SK-N-SH treated with all-trans-retinoic acid at 6 μM for 48 hours (cell line): ENCODE measurements at regions not wholly inside any gene's neighbourhood (a gene's known extent, or its start where the extent isn't known, plus 50 kb on each side); places are given as distances from the start of the nearest gene placed in this dataset.

Source experiments
- ATAC-seq: fragments of 200-7000 bp; cut with Tn5 transposase; 3 replicates; pipeline ENCODE4 v1.9.1; 2020; ENCODE audit warnings: mild to moderate bottlenecking, moderate library complexity
- ARNTL ChIP-seq: fragments of 450-650 bp; formaldehyde crosslinking; IDR thresholded peaks from 2 replicates; pipeline ENCODE4 v1.5.0; 2020; ENCODE audit warnings: low read depth, mild to moderate bottlenecking, moderate library complexity, borderline replicate concordance
- BACH2 ChIP-seq: fragments of 250-450 bp; sonication (Bioruptor Pico); IDR thresholded peaks from 2 replicates; pipeline ENCODE4 v1.9.0; 2021; ENCODE audit warnings: mild to moderate bottlenecking, borderline replicate concordance
- CSDC2 ChIP-seq: fragments of 250-450 bp; sonication (Bioruptor Pico); IDR thresholded peaks from 2 replicates; pipeline ENCODE4 v1.5.0; 2020; ENCODE audit warnings: mild to moderate bottlenecking, moderate library complexity
- GLIS3 ChIP-seq: fragments of 250-450 bp; sonication (Bioruptor Pico); IDR thresholded peaks from 2 replicates; pipeline ENCODE4 v1.5.0; 2020; ENCODE audit warnings: mild to moderate bottlenecking, moderate library complexity
- ISL1 ChIP-seq: fragments of 250-450 bp; sonication (Bioruptor Pico); IDR thresholded peaks from 2 replicates; pipeline ENCODE4 v2.1.2; 2022; ENCODE audit warnings: mild to moderate bottlenecking, moderate library complexity
- PPARA ChIP-seq: fragments of 250-450 bp; sonication (Bioruptor Pico); IDR thresholded peaks from 2 replicates; pipeline ENCODE4 v1.5.0; 2020; ENCODE audit warnings: mild to moderate bottlenecking, borderline replicate concordance
- RARB ChIP-seq: fragments of 250-450 bp; sonication (Bioruptor Pico); IDR thresholded peaks from 2 replicates; pipeline ENCODE4 v1.8.0; 2021; ENCODE audit warnings: mild to moderate bottlenecking, moderate library complexity
- SNAI2 ChIP-seq: fragments of 250-450 bp; sonication (Bioruptor Pico); IDR thresholded peaks from 2 replicates; pipeline ENCODE4 v1.5.0; 2020; ENCODE audit warnings: mild to moderate bottlenecking, moderate library complexity
- TCF4 ChIP-seq: fragments of 250-450 bp; sonication (Bioruptor Pico); IDR thresholded peaks from 2 replicates; pipeline ENCODE4 v1.8.0; 2021; ENCODE audit warnings: mild to moderate bottlenecking, moderate library complexity, borderline replicate concordance
- TOX ChIP-seq: fragments of 250-450 bp; sonication (Bioruptor Pico); IDR thresholded peaks from 2 replicates; pipeline ENCODE4 v1.8.0; 2021; ENCODE audit warnings: mild to moderate bottlenecking, moderate library complexity, borderline replicate concordance
- ZC3H10 ChIP-seq: fragments of 250-450 bp; sonication (Bioruptor Pico); IDR thresholded peaks from 2 replicates; pipeline ENCODE4 v1.5.1; 2021; ENCODE audit warnings: mild to moderate bottlenecking, moderate library complexity
- ZFP30 ChIP-seq: fragments of 450-650 bp; formaldehyde crosslinking; IDR thresholded peaks from 2 replicates; pipeline ENCODE4 v1.5.0; 2022; ENCODE audit warnings: mild to moderate bottlenecking, moderate library complexity
- ZNF70 ChIP-seq: fragments of 450-650 bp; formaldehyde crosslinking; IDR thresholded peaks from 2 replicates; pipeline ENCODE4 v1.5.0; 2020; ENCODE audit warnings: mild to moderate bottlenecking, moderate library complexity
- TF ChIP-seq, protein P1 (sequence below): fragments of 250-450 bp; sonication (Bioruptor Pico); IDR thresholded peaks from 2 replicates; pipeline ENCODE4 v1.8.0; 2021; ENCODE audit warnings: low read depth, mild to moderate bottlenecking, moderate library complexity, borderline replicate concordance
- TF ChIP-seq, protein P2 (sequence below): fragments of 250-450 bp; sonication (Bioruptor Pico); IDR thresholded peaks from 2 replicates; pipeline ENCODE4 v1.5.0; 2020; ENCODE audit warnings: mild to moderate bottlenecking, moderate library complexity
- TF ChIP-seq, protein P3 (sequence below): fragments of 250-450 bp; sonication (Bioruptor Pico); IDR thresholded peaks from 2 replicates; pipeline ENCODE4 v1.8.0; 2020; ENCODE audit warnings: mild to moderate bottlenecking, moderate library complexity, borderline replicate concordance
- TF ChIP-seq, protein P4 (sequence below): fragments of 250-450 bp; sonication (Bioruptor Pico); IDR thresholded peaks from 2 replicates; pipeline ENCODE4 v1.5.1; 2020; ENCODE audit warnings: low read depth, mild to moderate bottlenecking, moderate library complexity

DNA sequence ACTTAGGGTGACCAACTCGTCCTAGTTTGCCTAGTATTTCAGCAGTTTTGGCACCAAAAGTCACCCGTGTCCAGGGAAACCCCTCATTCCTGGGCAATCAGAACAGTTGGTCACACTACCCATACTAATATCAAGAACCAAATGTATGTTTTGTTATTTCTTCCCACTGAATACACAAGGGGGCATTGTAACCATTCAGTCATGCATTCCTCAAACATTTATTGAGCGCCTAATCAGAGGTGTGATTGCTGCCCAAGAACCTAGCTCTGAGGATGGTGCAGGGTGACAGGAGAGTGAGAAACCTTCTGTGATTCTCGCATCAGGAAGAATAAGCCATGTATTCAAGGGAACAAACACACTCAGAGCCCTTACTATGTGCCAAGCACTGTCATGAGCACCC, 69.8 kb upstream of the RAI2 start:
- no peak for TF ChIP-seq RARB (CRISPR knock-in tag)
- TF ChIP-seq TCF4 (CRISPR knock-in tag) = no peak
- no peak for TF ChIP-seq ISL1 (CRISPR knock-in tag)
- TF ChIP-seq, protein P1, sequence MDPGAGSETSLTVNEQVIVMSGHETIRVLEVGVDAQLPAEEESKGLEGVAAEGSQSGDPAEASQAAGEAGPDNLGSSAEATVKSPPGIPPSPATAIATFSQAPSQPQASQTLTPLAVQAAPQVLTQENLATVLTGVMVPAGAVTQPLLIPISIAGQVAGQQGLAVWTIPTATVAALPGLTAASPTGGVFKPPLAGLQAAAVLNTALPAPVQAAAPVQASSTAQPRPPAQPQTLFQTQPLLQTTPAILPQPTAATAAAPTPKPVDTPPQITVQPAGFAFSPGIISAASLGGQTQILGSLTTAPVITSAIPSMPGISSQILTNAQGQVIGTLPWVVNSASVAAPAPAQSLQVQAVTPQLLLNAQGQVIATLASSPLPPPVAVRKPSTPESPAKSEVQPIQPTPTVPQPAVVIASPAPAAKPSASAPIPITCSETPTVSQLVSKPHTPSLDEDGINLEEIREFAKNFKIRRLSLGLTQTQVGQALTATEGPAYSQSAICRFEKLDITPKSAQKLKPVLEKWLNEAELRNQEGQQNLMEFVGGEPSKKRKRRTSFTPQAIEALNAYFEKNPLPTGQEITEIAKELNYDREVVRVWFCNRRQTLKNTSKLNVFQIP (CRISPR knock-in tag) = no peak
- no peak for TF ChIP-seq CSDC2
- TF ChIP-seq SNAI2 (CRISPR knock-in tag) = no peak
- no peak for TF ChIP-seq ZFP30
- TF ChIP-seq, protein P2, sequence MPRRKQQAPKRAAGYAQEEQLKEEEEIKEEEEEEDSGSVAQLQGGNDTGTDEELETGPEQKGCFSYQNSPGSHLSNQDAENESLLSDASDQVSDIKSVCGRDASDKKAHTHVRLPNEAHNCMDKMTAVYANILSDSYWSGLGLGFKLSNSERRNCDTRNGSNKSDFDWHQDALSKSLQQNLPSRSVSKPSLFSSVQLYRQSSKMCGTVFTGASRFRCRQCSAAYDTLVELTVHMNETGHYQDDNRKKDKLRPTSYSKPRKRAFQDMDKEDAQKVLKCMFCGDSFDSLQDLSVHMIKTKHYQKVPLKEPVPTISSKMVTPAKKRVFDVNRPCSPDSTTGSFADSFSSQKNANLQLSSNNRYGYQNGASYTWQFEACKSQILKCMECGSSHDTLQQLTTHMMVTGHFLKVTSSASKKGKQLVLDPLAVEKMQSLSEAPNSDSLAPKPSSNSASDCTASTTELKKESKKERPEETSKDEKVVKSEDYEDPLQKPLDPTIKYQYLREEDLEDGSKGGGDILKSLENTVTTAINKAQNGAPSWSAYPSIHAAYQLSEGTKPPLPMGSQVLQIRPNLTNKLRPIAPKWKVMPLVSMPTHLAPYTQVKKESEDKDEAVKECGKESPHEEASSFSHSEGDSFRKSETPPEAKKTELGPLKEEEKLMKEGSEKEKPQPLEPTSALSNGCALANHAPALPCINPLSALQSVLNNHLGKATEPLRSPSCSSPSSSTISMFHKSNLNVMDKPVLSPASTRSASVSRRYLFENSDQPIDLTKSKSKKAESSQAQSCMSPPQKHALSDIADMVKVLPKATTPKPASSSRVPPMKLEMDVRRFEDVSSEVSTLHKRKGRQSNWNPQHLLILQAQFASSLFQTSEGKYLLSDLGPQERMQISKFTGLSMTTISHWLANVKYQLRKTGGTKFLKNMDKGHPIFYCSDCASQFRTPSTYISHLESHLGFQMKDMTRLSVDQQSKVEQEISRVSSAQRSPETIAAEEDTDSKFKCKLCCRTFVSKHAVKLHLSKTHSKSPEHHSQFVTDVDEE (CRISPR knock-in tag) = no peak
- TF ChIP-seq, protein P3, sequence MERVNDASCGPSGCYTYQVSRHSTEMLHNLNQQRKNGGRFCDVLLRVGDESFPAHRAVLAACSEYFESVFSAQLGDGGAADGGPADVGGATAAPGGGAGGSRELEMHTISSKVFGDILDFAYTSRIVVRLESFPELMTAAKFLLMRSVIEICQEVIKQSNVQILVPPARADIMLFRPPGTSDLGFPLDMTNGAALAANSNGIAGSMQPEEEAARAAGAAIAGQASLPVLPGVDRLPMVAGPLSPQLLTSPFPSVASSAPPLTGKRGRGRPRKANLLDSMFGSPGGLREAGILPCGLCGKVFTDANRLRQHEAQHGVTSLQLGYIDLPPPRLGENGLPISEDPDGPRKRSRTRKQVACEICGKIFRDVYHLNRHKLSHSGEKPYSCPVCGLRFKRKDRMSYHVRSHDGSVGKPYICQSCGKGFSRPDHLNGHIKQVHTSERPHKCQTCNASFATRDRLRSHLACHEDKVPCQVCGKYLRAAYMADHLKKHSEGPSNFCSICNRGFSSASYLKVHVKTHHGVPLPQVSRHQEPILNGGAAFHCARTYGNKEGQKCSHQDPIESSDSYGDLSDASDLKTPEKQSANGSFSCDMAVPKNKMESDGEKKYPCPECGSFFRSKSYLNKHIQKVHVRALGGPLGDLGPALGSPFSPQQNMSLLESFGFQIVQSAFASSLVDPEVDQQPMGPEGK = no peak
- TF ChIP-seq ZC3H10 (CRISPR knock-in tag) = no peak
- TF ChIP-seq ZNF70 = no peak
- no peak for ATAC-seq

DNA sequence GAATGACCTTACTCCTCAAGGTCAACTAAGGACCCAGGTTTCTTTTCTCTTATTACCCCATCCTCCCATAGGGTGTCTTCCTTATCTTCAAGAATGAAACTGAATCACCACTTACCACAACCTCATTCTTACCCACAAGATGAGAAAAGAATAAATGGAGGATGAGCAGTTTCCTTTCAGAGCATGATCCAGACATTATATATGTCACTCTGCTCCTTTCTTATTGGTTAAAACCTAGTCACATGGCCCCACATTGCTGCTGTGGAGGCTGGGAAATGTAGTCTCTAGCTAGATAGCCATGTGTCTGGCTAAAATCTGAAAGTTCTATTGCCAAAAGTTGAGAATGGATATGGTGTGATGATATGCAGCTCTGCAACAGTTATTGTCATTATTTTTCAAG, 62.4 kb upstream of the RAI2 start:
- TF ChIP-seq ZNF70 (no peak), TOX (CRISPR knock-in tag) (no peak), SNAI2 (CRISPR knock-in tag) (no peak), ISL1 (CRISPR knock-in tag) (no peak), GLIS3 (CRISPR knock-in tag) (no peak), TCF4 (CRISPR knock-in tag) (no peak), PPARA (CRISPR knock-in tag) (no peak), CSDC2 (no peak), ARNTL (CRISPR knock-in tag) (no peak), ZC3H10 (CRISPR knock-in tag) (no peak)
- TF ChIP-seq, protein P4, sequence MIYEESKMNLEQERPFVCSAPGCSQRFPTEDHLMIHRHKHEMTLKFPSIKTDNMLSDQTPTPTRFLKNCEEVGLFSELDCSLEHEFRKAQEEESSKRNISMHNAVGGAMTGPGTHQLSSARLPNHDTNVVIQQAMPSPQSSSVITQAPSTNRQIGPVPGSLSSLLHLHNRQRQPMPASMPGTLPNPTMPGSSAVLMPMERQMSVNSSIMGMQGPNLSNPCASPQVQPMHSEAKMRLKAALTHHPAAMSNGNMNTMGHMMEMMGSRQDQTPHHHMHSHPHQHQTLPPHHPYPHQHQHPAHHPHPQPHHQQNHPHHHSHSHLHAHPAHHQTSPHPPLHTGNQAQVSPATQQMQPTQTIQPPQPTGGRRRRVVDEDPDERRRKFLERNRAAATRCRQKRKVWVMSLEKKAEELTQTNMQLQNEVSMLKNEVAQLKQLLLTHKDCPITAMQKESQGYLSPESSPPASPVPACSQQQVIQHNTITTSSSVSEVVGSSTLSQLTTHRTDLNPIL (CRISPR knock-in tag) = no peak
- TF ChIP-seq, protein P3 = no peak
- TF ChIP-seq, protein P1 (CRISPR knock-in tag) = no peak
- ATAC-seq = peak; percentile 74; the same call in 2 of the 3 replicates

DNA sequence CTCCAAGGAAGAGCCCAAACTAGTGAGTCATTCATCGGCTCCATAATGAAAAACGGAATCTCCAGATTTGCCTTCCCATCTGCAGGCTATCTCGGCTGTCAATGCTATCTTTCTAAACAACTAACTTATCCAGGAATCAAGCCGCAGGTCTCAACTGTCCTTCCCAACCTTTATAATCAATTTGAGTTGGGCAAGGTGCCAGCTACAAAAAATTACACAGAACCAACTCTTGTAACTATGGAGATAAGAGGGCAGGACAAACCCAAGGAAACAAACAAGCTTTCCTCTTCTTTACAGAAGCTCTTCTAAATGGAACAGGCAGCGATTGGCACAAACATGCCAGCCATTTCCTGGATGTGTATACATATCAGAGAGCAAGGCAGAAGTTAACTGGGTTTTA, 61.2 kb upstream of the RAI2 start:
- ATAC-seq = no peak
- no peak for TF ChIP-seq BACH2
- TF ChIP-seq ISL1 (CRISPR knock-in tag) = peak; percentile 34; the same call in 1 of the 2 replicates
- TF ChIP-seq ARNTL (CRISPR knock-in tag) = no peak
- TF ChIP-seq, protein P1 (CRISPR knock-in tag) = no peak
- peak; percentile 57; the same call in 1 of the 2 replicates for TF ChIP-seq TCF4 (CRISPR knock-in tag)
